Neuronal stem cell (in vitro differentiated cells): ENCODE measurements at regions not wholly inside any gene's neighbourhood (a gene's known extent, or its start where the extent isn't known, plus 50 kb on each side); places are given as distances from the start of the nearest gene placed in this dataset.

Source experiments
- DNase-seq: peaks from one replicate; pipeline ENCODE4 v3.0.0-alpha.2; 2013; ENCODE audit warnings: low spot score
- H2AFZ ChIP-seq: one replicate; pipeline ENCODE4 v1.6.1; 2013; ENCODE audit warnings: mild to moderate bottlenecking, low read length, inconsistent platforms
- H2AK5ac ChIP-seq: 2 replicates; pipeline ENCODE4 v1.6.1; 2013; ENCODE audit warnings: low read depth, mild to moderate bottlenecking, inconsistent platforms, low read length, moderate library complexity, mixed read lengths
- H2BK120ac ChIP-seq: 2 replicates; pipeline ENCODE4 v1.6.1; 2013; ENCODE audit warnings: low read depth, mild to moderate bottlenecking, inconsistent platforms, low read length, moderate library complexity, mixed read lengths
- H2BK12ac ChIP-seq: one replicate; pipeline ENCODE4 v1.6.1; 2013; ENCODE audit warnings: low read length, inconsistent platforms
- H2BK15ac ChIP-seq: 2 replicates; pipeline ENCODE4 v1.6.1; 2013; ENCODE audit warnings: mild to moderate bottlenecking, low read length, inconsistent platforms, mixed read lengths
- H2BK5ac ChIP-seq: one replicate; pipeline ENCODE4 v1.6.1; 2013; ENCODE audit warnings: inconsistent platforms, mild to moderate bottlenecking, low read length, moderate library complexity
- H3K14ac ChIP-seq: one replicate; pipeline ENCODE4 v1.6.1; 2013; ENCODE audit warnings: low read length, inconsistent platforms
- H3K18ac ChIP-seq: 2 replicates; pipeline ENCODE4 v1.6.1; 2013; ENCODE audit warnings: low read length, inconsistent platforms
- H3K23ac ChIP-seq: 2 replicates; pipeline ENCODE4 v1.6.1; 2013; ENCODE audit warnings: low read depth, mild to moderate bottlenecking, mixed read lengths, low read length, inconsistent platforms; ENCODE audit not compliant: poor library complexity
- H3K27ac ChIP-seq: replicated peaks from 3 replicates; pipeline ENCODE4 v1.5.1; 2013; ENCODE audit warnings: low read length, inconsistent platforms
- H3K27me3 ChIP-seq, 3 experiments: 2 replicates each; pipeline ENCODE4 v1.6.1; 2013; ENCODE audit warnings: low read length in 3 of 3, mild to moderate bottlenecking in 2 of 3, inconsistent platforms in 1 of 3, low read depth in 1 of 3, mixed read lengths in 1 of 3, moderate library complexity in 1 of 3; ENCODE audit not compliant: control insufficient read depth in 3 of 3, insufficient read depth in 3 of 3
- H3K36me3 ChIP-seq, 2 donors: replicated peaks in 1 of 2; 2 replicates each; pipeline ENCODE4 v1.6.1; 2013; ENCODE audit warnings: low read length in 2 of 2; ENCODE audit not compliant: control insufficient read depth in 2 of 2, insufficient read depth in 2 of 2
- H3K4ac ChIP-seq: 2 replicates; pipeline ENCODE4 v1.6.1; 2013; ENCODE audit warnings: inconsistent platforms, mild to moderate bottlenecking, low read length, moderate library complexity
- H3K4me1 ChIP-seq, 2 donors: 1 replicate in 1 of 2; 2 replicates in 1 of 2; pipeline ENCODE4 v1.6.1; 2013; ENCODE audit warnings: low read length in 2 of 2, low read depth in 1 of 2; ENCODE audit not compliant: control insufficient read depth in 2 of 2, insufficient read depth in 1 of 2
- H3K4me2 ChIP-seq: one replicate; pipeline ENCODE4 v1.6.1; 2013; ENCODE audit warnings: mild to moderate bottlenecking, low read length, inconsistent platforms; ENCODE audit not compliant: insufficient read depth, poor library complexity, severe bottlenecking
- H3K4me3 ChIP-seq, 2 donors: 2 replicates each; pipeline ENCODE4 v1.5.1; 2013; ENCODE audit warnings: low read length in 2 of 2, mild to moderate bottlenecking in 2 of 2, inconsistent platforms in 1 of 2, moderate library complexity in 1 of 2
- H3K79me1 ChIP-seq: one replicate; pipeline ENCODE4 v1.6.1; 2013; ENCODE audit warnings: low read depth, mild to moderate bottlenecking, inconsistent platforms, low read length, moderate library complexity
- H3K9ac ChIP-seq: one replicate; pipeline ENCODE4 v1.6.1; 2013; ENCODE audit warnings: mild to moderate bottlenecking, low read depth, low read length, inconsistent platforms; ENCODE audit not compliant: poor library complexity
- H3K9me3 ChIP-seq, 2 donors: replicated peaks in 1 of 2; 2 replicates each; pipeline versions ENCODE3 to v1.6.1; 2013; ENCODE audit warnings: low read length in 2 of 2, mild to moderate bottlenecking in 2 of 2, inconsistent platforms in 1 of 2, low read depth in 1 of 2, mixed read lengths in 1 of 2, moderate library complexity in 1 of 2; ENCODE audit not compliant: control insufficient read depth in 2 of 2, insufficient read depth in 1 of 2
- H4K8ac ChIP-seq: one replicate; pipeline ENCODE4 v1.6.1; 2013; ENCODE audit warnings: low read depth, mild to moderate bottlenecking, inconsistent platforms, low read length, moderate library complexity
- H4K91ac ChIP-seq: one replicate; pipeline ENCODE4 v1.6.1; 2013; ENCODE audit warnings: low read length, low read depth, mild to moderate bottlenecking, inconsistent platforms; ENCODE audit not compliant: poor library complexity
- WGBS, 2 donors: extraction: QIAGEN DNeasy Blood & Tissue Kit; methylation state at CpG; one replicate each; pipeline ENCODE4 v1.1.7; 2013; ENCODE audit warnings: missing lambda C conversion rate in 2 of 2, mixed read lengths in 1 of 2; ENCODE audit not compliant: insufficient read length in 2 of 2, insufficient replicate concordance in 1 of 2; ENCODE audit errors: extremely low coverage in 2 of 2; 5-methylcytosine and 5-hydroxymethylcytosine counted together

DNA sequence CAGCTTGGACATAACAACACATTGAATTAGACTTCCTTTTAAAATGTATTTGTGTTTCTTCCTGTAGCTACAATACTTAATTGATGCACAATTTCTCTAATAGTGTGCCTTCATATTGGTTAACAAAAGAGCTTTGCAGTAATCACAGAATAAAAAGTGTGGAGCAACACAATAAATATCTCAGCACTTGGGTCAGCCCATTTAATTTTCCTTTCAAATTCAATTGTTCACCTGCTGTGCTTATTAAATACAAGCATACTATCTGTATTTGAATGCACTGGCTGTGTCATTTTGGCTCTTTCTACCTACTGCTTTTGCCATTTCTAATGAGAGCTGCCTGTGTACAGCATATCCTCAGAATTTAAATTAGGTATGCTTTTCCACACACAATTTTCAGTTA, 1641.3 kb upstream of the SLC39A10 start:
- H2BK5ac ChIP-seq, result no peak overlapping the region
- no peak overlapping the region for H3K14ac ChIP-seq

DNA sequence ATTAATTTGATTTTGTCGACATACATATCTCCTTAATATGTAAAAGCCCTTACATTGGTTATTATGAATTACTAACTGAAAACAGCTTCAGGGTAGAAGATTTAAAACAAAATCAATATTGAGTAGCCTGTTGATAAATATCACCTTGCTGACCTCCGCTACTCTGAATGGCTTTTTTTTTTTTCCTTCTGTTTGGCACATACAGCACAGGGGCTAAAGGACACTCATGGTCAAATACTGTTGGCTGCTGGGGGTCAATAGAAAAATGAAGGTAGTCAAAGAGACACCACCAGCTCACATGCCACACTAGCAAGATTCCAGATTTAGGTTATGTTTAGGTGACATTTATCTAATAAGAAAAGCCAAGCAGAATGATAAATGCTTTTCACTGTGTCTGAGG, 1642.4 kb upstream of the SLC39A10 start:
- H3K9ac ChIP-seq, result no peak overlapping the region
- no peak overlapping the region for H2AFZ ChIP-seq
- H3K4me1 ChIP-seq, result no peaks in the 10 kb centered on the region
- no peak overlapping the region for H3K27ac ChIP-seq
- H4K8ac ChIP-seq, result no peak overlapping the region
- H4K91ac ChIP-seq, result no peak overlapping the region
- no peak for DNase-seq
- H3K18ac ChIP-seq, result no peak overlapping the region
- no CpG with 5 or more reads among the region's 2 CpGs for WGBS, 2 donors
- H2AK5ac ChIP-seq, result no peak overlapping the region
- H3K9me3 ChIP-seq, result no peaks in the 10 kb centered on the region
- H2BK15ac ChIP-seq, result no peak overlapping the region
- H3K23ac ChIP-seq, result no peak overlapping the region
- no peaks in the 10 kb centered on the region for H3K36me3 ChIP-seq
- H3K79me1 ChIP-seq, result no peaks in the 10 kb centered on the region
- H2BK120ac ChIP-seq, result no peak overlapping the region
- no peak overlapping the region for H2BK12ac ChIP-seq
- no peaks in the 10 kb centered on the region for H3K27me3 ChIP-seq
- H3K14ac ChIP-seq, result no peak overlapping the region
- H3K4ac ChIP-seq, result no peak overlapping the region
- H3K4me3 ChIP-seq, result no peak overlapping the region
- H2BK5ac ChIP-seq, result no peak overlapping the region
- no peak overlapping the region for H3K4me2 ChIP-seq

More for the DNA sequence above, 1641.3 kb upstream of the SLC39A10 start:
- Histone ChIP-seq H3K4ac (no peak overlapping the region), H2BK120ac (no peak overlapping the region), H3K4me1 (no peaks in the 10 kb centered on the region), H3K18ac (no peak overlapping the region), H3K27ac (no peak overlapping the region), H2BK12ac (no peak overlapping the region), H2AFZ (no peak overlapping the region), H3K9me3 (no peaks in the 10 kb centered on the region), H3K9ac (no peak overlapping the region), H4K91ac (no peak overlapping the region), H2BK15ac (no peak overlapping the region), H3K79me1 (no peaks in the 10 kb centered on the region), H2AK5ac (no peak overlapping the region), H3K27me3 (no peaks in the 10 kb centered on the region), H3K36me3 (no peaks in the 10 kb centered on the region), H3K4me3 (no peak overlapping the region), H3K23ac (no peak overlapping the region), H3K4me2 (no peak overlapping the region), H4K8ac (no peak overlapping the region)
- DNase-seq, result no peak

DNA sequence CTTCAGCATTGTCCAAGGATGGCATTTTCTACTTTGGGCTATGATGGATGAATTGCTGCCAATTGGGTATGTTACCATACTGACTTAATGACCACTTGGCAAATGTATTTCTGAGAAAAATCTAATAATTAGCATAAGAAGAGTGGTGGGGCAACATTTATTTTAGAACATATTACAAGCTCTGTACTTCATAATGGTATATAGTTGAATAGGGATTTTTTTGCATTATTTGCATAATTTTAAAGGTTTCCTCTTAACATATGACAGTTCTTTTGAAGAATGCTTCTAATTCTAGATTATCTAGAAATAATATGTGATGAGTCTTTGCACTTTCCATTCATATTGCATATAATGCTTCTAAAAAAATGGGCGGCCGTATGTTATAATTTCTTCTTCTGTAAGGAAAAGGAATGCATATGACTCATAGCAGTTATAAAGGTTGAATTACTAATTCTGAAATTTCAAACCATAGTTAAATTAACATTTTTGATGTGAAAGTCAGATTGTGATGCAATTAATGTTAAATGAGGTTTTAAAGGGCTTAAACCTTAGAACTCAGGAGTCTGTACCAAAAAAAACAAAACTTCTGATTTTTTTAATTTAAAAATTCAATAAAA, 1652.3 kb upstream of the SLC39A10 start:
- H3K27ac ChIP-seq, result no peak overlapping the region
- H3K18ac ChIP-seq, result no peak overlapping the region
- peaks cover 0 to 4% of the 10 kb centered on the region in 2 donors for H3K9me3 ChIP-seq
- no peaks in the 10 kb centered on the region for H3K79me1 ChIP-seq
- no peak overlapping the region for H3K4me3 ChIP-seq
- no peak overlapping the region for H4K91ac ChIP-seq
- H3K36me3 ChIP-seq, result no peaks in the 10 kb centered on the region
- no peak overlapping the region for H2BK12ac ChIP-seq
- no peak overlapping the region for H2BK120ac ChIP-seq
- no peak overlapping the region for H3K4ac ChIP-seq
- H2AFZ ChIP-seq, result no peak overlapping the region
- H2BK5ac ChIP-seq, result no peak overlapping the region
- H3K4me1 ChIP-seq, result no peaks in the 10 kb centered on the region
- H2BK15ac ChIP-seq, result no peak overlapping the region
- WGBS, 2 donors, result no CpG with 5 or more reads among the region's 2 CpGs
- H3K14ac ChIP-seq, result no peak overlapping the region
- no peak overlapping the region for H4K8ac ChIP-seq
- H3K27me3 ChIP-seq, result no peaks in the 10 kb centered on the region
- no peak overlapping the region for H2AK5ac ChIP-seq
- no peak overlapping the region for H3K9ac ChIP-seq
- no peak for DNase-seq
- H3K23ac ChIP-seq, result no peak overlapping the region
- no peak overlapping the region for H3K4me2 ChIP-seq

DNA sequence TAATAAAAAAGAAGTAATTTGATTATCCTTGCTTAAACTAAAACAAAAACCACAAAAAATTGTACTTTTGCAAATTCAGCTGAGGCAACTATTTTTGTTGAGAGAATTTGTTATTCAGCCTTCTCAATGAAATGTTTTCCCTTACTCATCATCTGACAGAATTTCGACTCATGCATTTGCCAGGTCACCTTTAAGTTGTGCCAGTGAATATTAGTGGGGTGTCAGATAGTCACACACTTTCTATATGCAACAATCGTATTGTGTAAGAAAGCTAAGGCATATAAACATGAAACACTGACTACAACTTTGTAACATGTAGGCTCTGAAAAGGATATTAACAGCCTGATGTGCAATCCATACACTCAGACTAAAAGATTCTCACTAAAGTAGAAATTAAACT, 1653.1 kb upstream of the SLC39A10 start:
- no CpG with 5 or more reads among the region's 2 CpGs for WGBS, 2 donors

More for the DNA sequence above, 1653.1 kb upstream of the SLC39A10 start:
- Histone ChIP-seq H2BK12ac (no peak overlapping the region), H3K79me1 (no peaks in the 10 kb centered on the region), H2BK120ac (no peak overlapping the region), H2AFZ (no peak overlapping the region), H3K4me3 (no peak overlapping the region), H3K27me3 (no peaks in the 10 kb centered on the region), H3K23ac (no peak overlapping the region), H2BK5ac (no peak overlapping the region), H3K18ac (no peak overlapping the region), H3K14ac (no peak overlapping the region), H4K8ac (no peak overlapping the region), H2AK5ac (no peak overlapping the region), H2BK15ac (no peak overlapping the region), H3K4me2 (no peak overlapping the region), H3K4ac (no peak overlapping the region), H4K91ac (no peak overlapping the region), H3K4me1 (no peaks in the 10 kb centered on the region), H3K9me3 (peaks cover 0 to 4% of the 10 kb centered on the region in 2 donors), H3K27ac (no peak overlapping the region), H3K9ac (no peak overlapping the region), H3K36me3 (no peaks in the 10 kb centered on the region)
- no peak for DNase-seq
